Left ventricle myocardium inferior (tissue), 1 donor: ENCODE measurements at regions not wholly inside any gene's neighbourhood (a gene's known extent, or its start where the extent isn't known, plus 50 kb on each side); places are given as distances from the start of the nearest gene placed in this dataset.

Experiments used
- DNase-seq: peaks from one replicate; pipeline ENCODE4 v3.0.0-alpha.2; 2020
- H3K27ac ChIP-seq: fragments of 200-600 bp; replicated peaks from 2 replicates; pipeline ENCODE4 v1.8.0; 2021
- H3K27me3 ChIP-seq: fragments of 200-600 bp; 2 replicates; pipeline ENCODE4 v1.8.0; 2021; ENCODE audit warnings: low read depth
- H3K36me3 ChIP-seq: fragments of 200-600 bp; 2 replicates; pipeline ENCODE4 v1.8.0; 2021
- H3K4me1 ChIP-seq: fragments of 200-600 bp; 2 replicates; pipeline ENCODE4 v1.8.0; 2021
- H3K4me3 ChIP-seq: fragments of 200-600 bp; 2 replicates; pipeline ENCODE4 v1.8.0; 2021; ENCODE audit warnings: mild to moderate bottlenecking, moderate library complexity
- H3K9me3 ChIP-seq: fragments of 200-600 bp; replicated peaks from 2 replicates; pipeline ENCODE4 v1.8.0; 2021
- intact Hi-C: fragments of 100-400 bp; cut with micrococcal nuclease; formaldehyde crosslinking; loops from one replicate; pipeline ENCODE4 v1.11.0; 2022
- TF ChIP-seq, protein P1 (sequence below): fragments of 200-600 bp; IDR thresholded peaks from 2 replicates; pipeline ENCODE4 v1.8.0; 2021; ENCODE audit warnings: antibody characterized with exemption, mild to moderate bottlenecking, borderline replicate concordance
- donor health status: DM: no; HTN: yes; CAD: no; lungs with severe emphysema.

DNA sequence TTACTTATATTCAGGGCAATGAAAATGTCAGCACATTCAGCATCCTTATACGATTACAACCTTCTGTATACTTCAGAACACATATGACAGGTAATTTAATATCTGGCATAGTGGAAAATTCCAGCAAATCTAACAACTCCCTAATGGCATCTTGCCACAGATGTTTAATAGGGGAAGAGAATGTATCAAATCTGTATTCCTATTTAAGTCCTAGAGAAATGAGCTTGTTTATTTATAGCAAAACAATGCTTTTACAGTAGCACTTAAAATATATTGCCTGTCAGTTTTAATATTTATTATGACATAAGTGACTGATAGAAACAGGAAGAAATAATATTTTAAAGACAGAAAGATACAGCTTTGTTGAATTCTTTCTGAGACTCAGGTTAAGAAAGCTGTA, 1101.8 kb upstream of the B3GALT2 start:
- no peaks in the 10 kb centered on the region for H3K4me1 ChIP-seq
- intact Hi-C loops = no loop called here
- DNase-seq = no peak
- H3K4me3 ChIP-seq = no peak overlapping the region
- H3K9me3 ChIP-seq = no peaks in the 10 kb centered on the region
- H3K27me3 ChIP-seq = no peaks in the 10 kb centered on the region
- H3K27ac ChIP-seq = no peak overlapping the region
- TF ChIP-seq, protein P1, sequence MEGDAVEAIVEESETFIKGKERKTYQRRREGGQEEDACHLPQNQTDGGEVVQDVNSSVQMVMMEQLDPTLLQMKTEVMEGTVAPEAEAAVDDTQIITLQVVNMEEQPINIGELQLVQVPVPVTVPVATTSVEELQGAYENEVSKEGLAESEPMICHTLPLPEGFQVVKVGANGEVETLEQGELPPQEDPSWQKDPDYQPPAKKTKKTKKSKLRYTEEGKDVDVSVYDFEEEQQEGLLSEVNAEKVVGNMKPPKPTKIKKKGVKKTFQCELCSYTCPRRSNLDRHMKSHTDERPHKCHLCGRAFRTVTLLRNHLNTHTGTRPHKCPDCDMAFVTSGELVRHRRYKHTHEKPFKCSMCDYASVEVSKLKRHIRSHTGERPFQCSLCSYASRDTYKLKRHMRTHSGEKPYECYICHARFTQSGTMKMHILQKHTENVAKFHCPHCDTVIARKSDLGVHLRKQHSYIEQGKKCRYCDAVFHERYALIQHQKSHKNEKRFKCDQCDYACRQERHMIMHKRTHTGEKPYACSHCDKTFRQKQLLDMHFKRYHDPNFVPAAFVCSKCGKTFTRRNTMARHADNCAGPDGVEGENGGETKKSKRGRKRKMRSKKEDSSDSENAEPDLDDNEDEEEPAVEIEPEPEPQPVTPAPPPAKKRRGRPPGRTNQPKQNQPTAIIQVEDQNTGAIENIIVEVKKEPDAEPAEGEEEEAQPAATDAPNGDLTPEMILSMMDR = no peak
- H3K36me3 ChIP-seq = no peaks in the 10 kb centered on the region

DNA sequence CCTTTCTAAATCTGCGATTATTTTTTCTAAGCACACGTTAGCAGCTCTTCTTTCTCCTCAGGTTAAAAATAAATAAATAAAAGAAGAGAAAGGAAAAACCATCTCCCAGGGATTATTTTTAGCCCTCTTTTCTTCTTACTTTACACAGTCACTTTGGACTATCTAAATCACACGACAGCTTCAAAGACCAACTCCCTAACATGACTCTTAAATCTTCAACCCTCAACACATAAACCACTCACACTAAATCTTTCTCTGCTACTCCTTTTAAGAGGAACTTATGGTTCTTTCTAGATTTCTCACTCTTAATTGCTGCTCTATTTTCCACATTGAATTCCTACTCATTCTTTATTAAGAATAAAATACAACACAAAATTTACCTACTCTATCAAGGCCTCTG, 1095.0 kb upstream of the B3GALT2 start:
- intact Hi-C loops = no loop called here
- no peaks in the 10 kb centered on the region for H3K4me1 ChIP-seq
- peaks cover 5% of the 10 kb centered on the region for H3K9me3 ChIP-seq
- no peak overlapping the region for H3K27ac ChIP-seq
- no peaks in the 10 kb centered on the region for H3K27me3 ChIP-seq
- no peaks in the 10 kb centered on the region for H3K36me3 ChIP-seq
- H3K4me3 ChIP-seq = no peak overlapping the region
- DNase-seq = no peak
- TF ChIP-seq, protein P1 = no peak

DNA sequence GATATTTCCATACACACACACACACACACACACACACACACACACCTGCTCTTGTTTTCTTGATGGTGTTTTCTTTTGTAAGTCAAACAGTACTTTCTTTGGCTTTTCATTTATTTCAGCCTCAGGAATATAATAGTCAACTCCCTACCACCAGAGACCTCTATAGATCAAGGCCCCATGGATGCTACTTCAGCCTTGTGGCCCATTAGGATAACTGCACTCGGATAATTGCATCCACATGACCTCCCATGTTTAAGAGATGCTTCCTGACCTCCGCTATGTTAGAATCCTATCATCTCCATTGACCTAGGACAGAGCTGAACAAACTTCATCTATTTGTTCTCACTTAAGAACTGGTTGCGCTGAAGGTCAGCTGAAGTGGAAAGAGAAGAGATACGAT, 1094.0 kb upstream of the B3GALT2 start:
- TF ChIP-seq, protein P1 = no peak

DNA sequence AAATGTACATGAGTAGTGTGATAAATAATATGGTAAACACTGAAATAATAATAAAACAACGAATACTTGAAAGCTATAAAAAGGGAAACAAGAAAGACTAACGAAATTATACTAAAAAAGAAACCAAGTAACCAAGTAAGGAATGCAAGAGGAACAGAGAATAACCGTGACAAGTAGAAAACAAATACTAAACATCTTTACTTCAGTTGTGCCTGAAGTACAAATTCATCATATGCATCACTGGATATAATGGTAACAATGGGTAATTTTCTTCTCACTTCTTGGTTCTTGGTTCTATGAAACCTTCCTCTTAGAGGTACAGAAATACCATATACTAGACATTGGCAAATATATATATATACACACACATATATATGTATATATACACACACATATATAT, 1093.6 kb upstream of the B3GALT2 start:
- Histone ChIP-seq H3K27me3 (no peaks in the 10 kb centered on the region), H3K27ac (no peak overlapping the region), H3K4me1 (no peaks in the 10 kb centered on the region), H3K4me3 (no peak overlapping the region), H3K36me3 (no peaks in the 10 kb centered on the region), H3K9me3 (peaks cover 5% of the 10 kb centered on the region)
- TF ChIP-seq, protein P1 = no peak
- no peak for DNase-seq
- intact Hi-C loops = no loop called here

More for the DNA sequence above, 1094.0 kb upstream of the B3GALT2 start:
- peaks cover 5% of the 10 kb centered on the region for H3K9me3 ChIP-seq
- H3K27ac ChIP-seq = no peak overlapping the region
- no peak overlapping the region for H3K4me3 ChIP-seq
- no peaks in the 10 kb centered on the region for H3K27me3 ChIP-seq
- H3K36me3 ChIP-seq = no peaks in the 10 kb centered on the region
- no peaks in the 10 kb centered on the region for H3K4me1 ChIP-seq
- intact Hi-C loops = no loop called here
- DNase-seq = no peak

DNA sequence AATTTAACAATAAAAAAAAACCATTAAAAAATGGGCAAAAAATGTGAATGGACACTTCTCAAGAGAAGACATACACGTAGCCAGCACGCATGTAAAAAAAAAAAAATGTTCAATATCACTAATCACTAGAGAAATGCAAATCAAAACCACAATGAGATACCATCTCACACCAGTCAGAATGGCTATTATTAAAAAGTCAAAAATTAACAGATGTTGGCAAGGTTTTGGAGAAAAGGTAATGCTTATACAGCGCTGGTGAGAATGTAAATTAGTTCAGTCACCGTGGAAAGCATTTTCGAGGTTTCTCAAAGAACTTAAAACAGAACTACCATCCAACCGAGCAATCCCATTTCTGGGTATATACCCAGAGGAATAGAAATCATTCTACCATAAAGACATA, 1091.5 kb upstream of the B3GALT2 start:
- Histone ChIP-seq H3K36me3 (no peaks in the 10 kb centered on the region), H3K27ac (no peak overlapping the region), H3K9me3 (peaks cover 5% of the 10 kb centered on the region), H3K4me3 (no peak overlapping the region), H3K27me3 (no peaks in the 10 kb centered on the region), H3K4me1 (peaks cover 4% of the 10 kb centered on the region)
- intact Hi-C loops = no loop called here
- TF ChIP-seq, protein P1 = no peak
- no peak for DNase-seq

DNA sequence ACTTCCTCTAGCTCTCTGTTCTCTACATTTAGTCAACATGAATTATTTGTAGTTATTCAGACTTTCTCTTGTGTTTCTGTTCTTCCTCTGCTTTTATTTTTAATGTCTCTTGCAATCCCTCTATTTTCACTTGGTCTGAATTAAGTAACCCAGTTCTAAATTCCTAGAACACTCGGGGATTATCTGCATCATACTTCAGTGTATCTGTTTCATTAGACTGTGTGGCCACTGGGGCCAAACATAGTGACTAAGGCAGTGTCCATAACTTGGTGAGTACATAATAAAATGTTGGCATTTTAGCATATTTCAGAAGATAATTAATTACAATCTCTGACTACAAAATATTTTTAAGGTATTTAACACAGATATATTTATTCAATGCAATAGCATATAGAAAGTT, 1087.2 kb upstream of the B3GALT2 start:
- no peak overlapping the region for H3K4me3 ChIP-seq
- H3K36me3 ChIP-seq = no peaks in the 10 kb centered on the region
- H3K9me3 ChIP-seq = peaks cover 5% of the 10 kb centered on the region
- TF ChIP-seq, protein P1 = no peak
- intact Hi-C loops = no loop called here
- no peak overlapping the region for H3K27ac ChIP-seq
- H3K27me3 ChIP-seq = no peaks in the 10 kb centered on the region
- DNase-seq = no peak
- H3K4me1 ChIP-seq = peaks cover 4% of the 10 kb centered on the region
